GM21717 (cell line): ENCODE measurements at regions not wholly inside any gene's neighbourhood (a gene's known extent, or its start where the extent isn't known, plus 50 kb on each side); places are given as distances from the start of the nearest gene placed in this dataset.
A peak's percentile ranks its signal among the peaks of the same experiment; 100 is the strongest.
"Not testable (repeated sequence)": the region's sequence is repeated elsewhere in the genome, so short reads cannot be mapped to it uniquely, and the experiment has no call there.

ENCODE experiments used
- ATAC-seq: cut with Tn5 transposase; IDR thresholded peaks from one replicate; pipeline ENCODE4 v1.9.1; 2021; ENCODE audit warnings: mild to moderate bottlenecking, moderate library complexity; ENCODE audit not compliant: unreplicated experiment

GRCh38 chr11:95652002-95652472 is 137.5 kb downstream of the FAM76B start:
- ATAC-seq, result no peak

GRCh38 chr11:95650276-95650675 is 139.3 kb downstream of the FAM76B start:
- no peak for ATAC-seq

- no peak for ATAC-seq
These were observed 141.7 kb downstream of the FAM76B start for GRCh38 chr11:95647871-95648270.

GRCh38 chr11:95647355-95647754 is 142.2 kb downstream of the FAM76B start:
- ATAC-seq, result no peak

GRCh38 chr11:95641495-95641894 is 148.1 kb downstream of the FAM76B start:
- peak; percentile 100 for ATAC-seq

GRCh38 chr11:95638501-95638900 is 151.1 kb downstream of the FAM76B start:
- no peak for ATAC-seq

DNA sequence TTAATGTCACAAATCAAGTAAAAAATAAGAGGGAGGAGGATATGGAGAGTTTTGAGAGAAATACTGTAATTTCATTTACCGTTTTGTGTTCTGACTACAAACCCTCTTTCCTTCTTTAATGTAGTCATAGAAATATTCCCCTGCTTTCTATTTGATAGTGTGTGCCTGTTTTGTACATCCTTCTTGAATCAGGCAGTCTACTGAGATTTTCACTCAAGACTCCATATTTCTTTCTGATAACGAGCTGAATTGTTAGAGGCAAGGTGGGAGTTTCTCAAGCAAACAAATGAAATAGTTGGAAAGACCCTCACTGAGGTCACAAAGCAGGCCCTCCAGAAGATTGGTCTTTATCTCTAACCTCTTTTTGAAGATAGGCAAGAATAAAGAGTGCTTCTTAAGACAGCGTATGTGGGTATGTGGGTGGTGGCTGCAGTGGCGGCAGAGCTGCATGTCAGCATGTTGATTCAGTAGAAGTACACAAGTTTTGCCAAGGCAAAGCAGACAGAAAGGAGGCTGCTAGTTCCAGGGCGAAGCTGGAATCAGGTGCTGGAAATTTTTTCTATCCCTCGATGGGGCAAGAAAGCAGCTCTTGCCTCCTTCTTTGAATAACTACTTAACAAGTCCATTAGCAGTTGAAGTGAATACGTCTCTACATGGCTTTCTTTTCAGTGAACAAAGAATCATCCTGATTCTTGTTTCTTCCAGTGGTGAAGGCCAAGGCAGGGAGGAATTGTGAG is 164.2 kb downstream of the FAM76B start:
- no peak for ATAC-seq

DNA sequence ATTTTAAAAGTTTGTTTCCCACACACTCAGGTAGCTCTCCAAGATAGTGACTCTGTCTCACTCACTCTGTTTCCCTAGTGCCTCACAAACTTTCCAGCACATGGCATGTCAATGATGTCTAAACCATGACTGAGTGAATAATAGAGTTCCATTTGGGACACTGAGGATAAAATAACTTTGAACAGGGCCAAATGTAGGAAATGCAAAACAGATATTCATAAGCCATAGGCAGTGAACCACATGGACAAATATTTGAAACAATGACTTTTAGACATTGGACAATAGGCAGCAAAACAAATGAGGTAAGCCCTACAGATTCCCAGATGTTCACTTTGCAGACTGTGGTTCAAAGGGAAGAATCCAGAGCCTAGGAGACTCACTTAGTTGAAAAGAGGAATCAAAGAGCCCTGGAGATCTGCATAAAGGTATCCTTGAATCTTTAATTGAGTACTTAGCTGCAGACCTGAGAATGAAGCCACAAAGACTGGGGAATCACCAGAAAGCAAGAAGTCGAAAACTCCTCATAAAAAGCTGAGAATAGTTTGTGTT is 173.3 kb downstream of the FAM76B start:
- ATAC-seq, result no peak

GRCh38 chr11:95611827-95612226 is 177.8 kb downstream of the FAM76B start:
- ATAC-seq, result no peak

DNA sequence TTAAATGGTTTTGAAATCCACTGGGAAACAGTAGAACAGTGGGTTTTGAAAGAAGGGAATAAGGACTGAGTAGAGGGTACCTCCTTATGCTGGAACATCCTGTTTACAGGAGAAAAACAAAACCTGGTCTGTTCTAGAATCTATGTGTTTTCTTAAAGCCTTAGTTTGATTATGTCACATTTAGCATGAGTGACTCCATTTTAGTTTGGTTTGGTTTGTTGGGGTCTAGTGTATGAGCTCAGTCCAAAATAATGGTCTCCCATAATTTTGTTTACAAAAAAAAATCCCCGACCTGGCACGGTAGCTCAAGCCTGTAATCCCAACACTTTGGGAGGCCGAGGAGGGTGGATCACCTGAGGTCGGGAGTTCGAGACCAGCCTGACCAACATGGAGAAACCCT is 179.4 kb downstream of the FAM76B start:
- not testable (repeated sequence) for ATAC-seq

GRCh38 chr11:95608093-95608492 is 181.5 kb downstream of the FAM76B start:
- no peak for ATAC-seq

- no peak for ATAC-seq
These were observed 182.8 kb downstream of the FAM76B start for GRCh38 chr11:95606824-95607223.

DNA sequence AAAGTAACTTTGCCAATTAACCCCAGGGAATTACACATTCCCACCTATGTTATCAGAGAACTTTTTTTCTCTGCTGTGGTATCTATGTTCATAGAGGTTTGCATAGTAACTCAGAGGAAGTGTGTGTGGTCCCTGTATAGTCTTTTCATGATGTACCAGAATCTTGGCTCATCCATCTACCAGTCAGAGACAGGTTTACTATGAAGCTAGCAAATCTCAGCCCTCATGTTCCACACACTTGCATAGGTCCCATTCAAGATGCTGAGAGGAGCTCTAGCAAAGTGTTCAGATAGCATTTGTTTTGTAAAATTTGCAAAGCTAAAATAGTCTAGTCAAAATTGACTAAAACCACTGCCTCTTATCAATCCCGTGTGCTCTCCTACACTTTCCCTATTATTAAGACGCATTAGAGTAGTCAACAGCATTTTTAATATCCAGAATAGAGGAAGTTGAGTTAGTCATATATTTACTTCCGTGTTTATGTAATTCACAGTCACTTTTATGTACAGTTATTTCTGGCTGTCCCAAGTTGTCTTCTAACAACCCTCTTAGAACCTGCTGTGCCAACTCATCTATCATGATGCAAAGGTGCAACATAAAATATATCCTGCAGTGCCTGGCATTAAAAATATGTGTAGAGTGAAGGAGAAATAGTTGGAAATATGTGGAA is 184.2 kb downstream of the FAM76B start:
- no peak for ATAC-seq

GRCh38 chr11:95599959-95600586 is 189.5 kb downstream of the FAM76B start:
- ATAC-seq, result no peak

- ATAC-seq, result no peak
These were observed 193.6 kb downstream of the FAM76B start for GRCh38 chr11:95595973-95596489.

DNA sequence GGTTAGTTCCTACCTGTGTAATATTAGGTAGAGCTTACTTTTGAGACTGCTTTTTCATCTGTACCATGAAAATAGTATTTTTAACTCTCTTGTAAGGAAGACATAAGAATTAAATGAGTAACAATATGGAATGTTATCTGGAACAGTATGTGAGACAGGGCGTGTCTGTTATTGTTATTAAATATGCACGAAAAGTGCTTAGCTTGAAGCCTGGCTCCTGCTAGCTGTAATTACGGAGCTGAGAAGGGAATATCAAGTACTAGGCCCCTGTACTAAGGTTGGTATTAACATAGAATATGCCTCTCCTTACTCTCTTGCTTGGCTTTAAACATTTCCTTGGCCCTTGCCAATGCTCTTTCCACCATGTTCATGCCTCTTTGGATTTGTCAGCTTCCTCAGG is 194.0 kb downstream of the FAM76B start:
- no peak for ATAC-seq

- ATAC-seq, result no peak
These were observed 196.5 kb downstream of the FAM76B start for GRCh38 chr11:95593111-95593510.

DNA sequence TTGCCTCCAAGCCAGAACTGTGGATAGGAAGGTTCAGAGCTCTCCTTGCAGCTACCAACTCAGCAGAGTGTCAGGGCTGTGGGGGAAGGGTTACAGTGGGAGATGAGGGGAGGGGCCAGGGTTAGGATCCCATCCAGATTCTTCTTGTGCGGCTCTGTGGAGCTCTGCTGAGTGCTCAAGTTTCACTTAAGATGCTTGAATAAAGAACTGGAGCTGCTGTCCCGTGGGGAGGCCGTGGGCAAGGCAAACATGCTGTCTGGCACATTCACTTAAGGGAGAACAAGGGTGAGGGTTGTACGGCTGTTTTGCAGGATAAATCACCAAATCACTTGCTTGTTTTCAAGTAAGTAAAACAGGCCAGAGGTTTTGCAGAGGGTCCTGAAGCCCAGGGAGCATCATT is 197.1 kb downstream of the FAM76B start:
- ATAC-seq, result no peak

DNA sequence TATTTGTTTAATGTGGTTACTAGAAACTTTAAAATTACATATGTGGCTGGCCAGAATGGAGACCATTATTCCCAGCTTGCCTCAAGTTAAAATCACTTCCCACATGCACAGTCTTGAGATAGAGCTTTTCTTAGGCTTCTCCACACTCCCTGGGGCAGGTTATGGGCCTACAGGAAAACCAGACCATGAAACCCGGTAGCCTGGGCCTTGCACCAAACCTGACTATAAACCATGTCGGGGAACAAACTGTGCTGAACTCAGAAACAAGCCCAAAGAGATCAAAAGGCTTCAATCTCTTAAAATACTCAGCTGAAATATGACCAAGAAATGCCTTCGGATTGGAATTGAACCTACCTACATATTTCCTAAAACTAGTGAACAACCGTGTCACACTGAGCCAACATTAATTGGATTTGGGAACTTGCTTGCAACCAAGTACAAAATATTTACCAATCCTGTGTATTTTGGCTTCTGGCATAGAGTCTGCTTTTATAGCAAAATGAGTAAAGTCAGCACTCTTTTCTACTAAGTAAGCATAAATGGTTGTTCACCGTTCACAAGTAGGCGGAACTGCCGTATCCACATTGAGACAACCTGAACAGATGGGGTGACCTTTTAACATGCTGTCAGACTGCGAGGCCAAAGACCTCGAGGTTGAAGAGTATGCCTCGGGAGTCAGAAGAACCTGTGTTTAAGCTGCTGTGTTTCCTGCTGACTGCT is 199.5 kb downstream of the FAM76B start:
- ATAC-seq, result no peak

- ATAC-seq, result no peak
These were observed 200.8 kb downstream of the FAM76B start for GRCh38 chr11:95588821-95589220.

DNA sequence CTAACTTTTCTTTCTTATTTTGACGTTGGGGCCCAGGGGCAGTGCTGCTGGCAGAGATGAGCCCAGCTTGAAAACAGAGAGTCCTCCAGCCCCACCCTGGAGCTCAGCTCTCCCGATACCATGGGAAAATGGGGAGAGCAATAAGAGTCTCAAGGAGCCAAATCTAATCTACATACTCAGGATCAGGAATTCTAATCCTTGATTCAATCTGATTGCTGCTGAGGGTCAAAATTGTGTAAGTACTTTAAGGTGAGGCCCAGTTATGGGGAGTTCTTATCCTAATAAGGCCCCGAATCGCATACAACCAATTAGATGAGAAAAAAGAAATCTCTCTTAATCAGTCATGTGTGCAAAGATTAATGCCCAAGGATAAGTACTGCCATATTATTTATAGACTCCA is 202.9 kb downstream of the FAM76B start:
- no peak for ATAC-seq
